Dermis microvascular lymphatic vessel endothelial cell (primary cell): ENCODE measurements at regions not wholly inside any gene's neighbourhood (a gene's known extent, or its start where the extent isn't known, plus 50 kb on each side); places are given as distances from the start of the nearest gene placed in this dataset.
"Not testable (repeated sequence)": the region's sequence is repeated elsewhere in the genome, so short reads cannot be mapped to it uniquely, and the experiment has no call there.

Experiments
- DNase-seq, 2 donors: peaks; one replicate each; pipeline versions ENCODE4 v3.0.0 to v3.0.0-alpha.2; 2010; ENCODE audit warnings: low read depth in 2 of 2

DNA sequence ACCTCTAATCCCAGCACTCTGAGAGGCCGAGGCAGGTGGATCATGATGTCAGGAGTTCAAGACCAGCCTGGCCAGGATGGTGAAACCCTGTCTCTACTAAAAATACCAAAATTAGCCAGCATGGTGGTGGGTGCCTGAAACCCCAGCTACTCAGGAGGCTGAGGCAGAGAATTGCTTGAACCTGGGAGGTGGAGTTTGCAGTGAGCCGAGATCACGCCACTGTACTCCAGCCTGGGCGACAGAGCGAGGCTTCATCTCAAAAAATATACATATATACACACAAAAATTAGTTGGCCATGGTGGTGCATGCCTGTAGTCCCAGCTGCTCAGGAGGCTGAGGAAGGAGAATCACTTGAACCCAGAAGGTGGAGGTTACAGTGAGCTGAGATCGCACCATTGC, 273.6 kb downstream of the GOLGA6L6 start:
- not testable (repeated sequence) for DNase-seq

- not testable (repeated sequence) for DNase-seq
These were observed 274.4 kb downstream of the GOLGA6L6 start for GRCh38 chr15:20267051-20267730.

DNA sequence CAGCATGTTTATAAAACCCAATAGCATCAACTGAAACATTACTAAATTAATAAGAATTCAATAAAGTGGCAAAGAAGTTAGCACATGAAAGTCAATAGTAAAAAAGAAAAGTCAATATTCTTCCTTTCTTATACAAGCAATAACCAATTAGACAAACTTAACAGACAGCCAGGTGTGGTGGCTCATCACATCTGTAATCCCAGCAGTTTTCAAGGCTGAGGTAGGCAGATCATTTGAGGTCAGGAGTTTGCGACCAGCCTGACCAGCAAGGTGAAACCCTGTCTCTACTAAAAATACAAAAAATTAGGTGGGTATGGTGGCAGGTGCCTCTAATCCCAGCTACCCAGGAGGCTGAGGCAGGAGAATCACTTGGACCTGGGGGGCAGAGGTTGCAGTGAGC, 275.9 kb downstream of the GOLGA6L6 start:
- DNase-seq: not testable (repeated sequence)

- not testable (repeated sequence) for DNase-seq
These were observed 280.0 kb downstream of the GOLGA6L6 start for GRCh38 chr15:20261321-20262280.

DNA sequence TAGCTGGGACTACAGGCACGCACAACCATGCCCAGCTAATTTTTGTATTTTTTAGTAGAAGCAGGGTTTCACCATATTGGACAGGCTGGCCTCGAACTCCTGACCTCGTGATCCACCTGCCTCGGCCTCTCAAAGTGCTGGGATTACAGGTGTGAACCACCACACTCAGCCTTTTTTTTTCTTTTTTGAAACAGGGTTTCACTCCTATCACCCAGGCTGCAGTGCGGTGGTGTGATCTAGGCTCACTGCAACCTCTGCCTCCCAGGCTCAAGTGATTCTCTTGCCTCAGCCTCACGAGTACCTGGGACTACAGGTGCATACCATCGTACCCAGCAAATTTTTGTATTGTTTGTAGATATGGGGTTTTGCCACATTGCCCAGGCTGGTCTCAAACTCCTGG, 280.9 kb downstream of the GOLGA6L6 start:
- DNase-seq: not testable (repeated sequence)

GRCh38 chr15:20259559-20260190, 281.9 kb downstream of the GOLGA6L6 start:
- DNase-seq: not testable (repeated sequence)

GRCh38 chr15:20256394-20256793, 285.2 kb downstream of the GOLGA6L6 start:
- DNase-seq: not testable (repeated sequence)

DNA sequence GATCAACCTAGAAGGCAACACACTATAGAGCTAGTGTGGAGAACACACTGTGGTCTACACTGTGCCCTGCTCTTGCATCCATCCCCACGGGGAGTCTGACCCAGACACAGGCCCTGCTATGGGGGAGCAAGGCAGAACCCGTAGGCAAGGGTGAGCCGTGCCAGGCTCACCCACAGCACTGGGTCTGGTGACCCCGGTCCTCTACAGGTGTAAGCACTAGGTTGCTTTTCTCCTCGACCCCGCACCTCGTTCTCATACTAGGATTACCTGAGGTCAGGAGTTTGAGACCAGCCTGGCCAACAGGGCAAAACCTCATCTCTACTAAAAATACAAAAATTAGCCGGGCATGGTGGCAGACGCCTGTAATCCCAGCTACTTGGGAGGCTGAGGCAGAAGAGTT, 286.0 kb downstream of the GOLGA6L6 start:
- not testable (repeated sequence) for DNase-seq

DNA sequence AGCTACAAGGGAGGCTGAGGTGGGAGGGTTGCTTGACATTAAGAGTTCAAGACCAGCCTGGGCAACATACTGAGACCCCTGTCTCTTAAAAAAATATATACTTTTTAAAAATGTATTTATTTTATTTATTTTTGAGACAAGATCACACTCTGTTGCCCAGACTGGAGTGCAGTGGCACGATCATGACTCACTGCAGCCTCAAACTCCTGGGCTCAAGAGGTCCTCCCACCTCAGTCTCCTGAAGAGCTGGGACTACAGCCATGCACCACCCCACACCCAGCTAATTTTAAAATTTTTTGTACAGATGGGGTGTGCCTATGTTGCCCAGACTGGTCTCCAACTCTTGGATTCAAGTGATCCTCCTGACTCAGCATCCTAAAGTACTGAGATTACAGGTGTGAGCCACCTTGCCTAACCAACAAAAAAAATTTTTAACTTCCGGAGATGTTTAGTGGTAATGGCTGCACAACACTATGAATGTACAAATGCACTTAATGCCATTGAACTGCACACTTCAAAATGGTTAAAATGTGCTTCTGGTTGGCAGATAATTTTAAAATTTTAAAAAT, 288.5 kb downstream of the GOLGA6L6 start:
- not testable (repeated sequence) for DNase-seq

- DNase-seq: not testable (repeated sequence)
These were observed 289.6 kb downstream of the GOLGA6L6 start for GRCh38 chr15:20252040-20252439.

- not testable (repeated sequence) for DNase-seq
These were observed 290.2 kb downstream of the GOLGA6L6 start for GRCh38 chr15:20251214-20252005.

DNA sequence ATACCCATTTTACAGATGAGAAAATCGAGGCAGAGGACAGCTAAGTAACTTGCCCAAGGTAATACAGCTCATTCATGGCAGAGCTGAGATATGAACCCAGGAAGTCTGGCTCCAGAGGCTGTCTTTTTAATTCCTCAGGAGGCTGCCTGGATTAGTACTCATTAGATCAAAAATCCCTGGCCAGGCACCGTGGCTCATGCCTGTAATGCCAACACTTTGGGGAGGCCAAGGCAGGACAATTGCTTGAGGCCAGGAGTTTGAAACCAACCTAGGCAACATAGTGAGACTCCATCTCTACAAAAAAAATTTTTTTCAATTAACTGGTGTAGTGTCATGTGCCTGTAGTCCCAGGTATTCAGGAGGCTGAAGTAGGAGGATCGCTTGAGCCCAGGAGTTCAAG, 291.4 kb downstream of the GOLGA6L6 start:
- DNase-seq: not testable (repeated sequence)

GRCh38 chr15:20249677-20249970, 292.0 kb downstream of the GOLGA6L6 start:
- DNase-seq: not testable (repeated sequence)

- not testable (repeated sequence) for DNase-seq
These were observed 293.2 kb downstream of the GOLGA6L6 start for GRCh38 chr15:20248434-20248833.

- DNase-seq: not testable (repeated sequence)
These were observed 294.5 kb downstream of the GOLGA6L6 start for GRCh38 chr15:20247137-20247536.

GRCh38 chr15:20246624-20247023, 295.0 kb downstream of the GOLGA6L6 start:
- DNase-seq: not testable (repeated sequence)

- DNase-seq: not testable (repeated sequence)
These were observed 295.7 kb downstream of the GOLGA6L6 start for GRCh38 chr15:20245856-20246255.

DNA sequence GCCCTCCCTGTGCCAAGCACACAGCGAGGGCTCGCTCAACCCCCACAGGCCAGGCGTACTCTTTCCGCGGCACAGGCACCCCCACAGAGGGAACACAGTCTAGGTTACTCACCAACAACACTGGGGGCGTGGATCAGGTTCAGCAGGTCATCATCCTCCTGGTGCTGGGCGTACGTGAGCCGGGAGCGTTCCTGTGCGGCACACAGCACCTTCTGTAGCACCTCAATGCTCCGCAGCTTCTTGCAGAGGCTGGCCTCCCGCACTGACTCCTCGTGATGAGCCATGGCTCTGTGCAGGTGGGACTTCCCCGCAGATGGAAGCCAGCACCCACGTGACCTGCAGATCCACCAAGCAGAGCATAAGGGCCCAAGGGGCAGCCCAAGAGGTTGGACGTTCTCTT, 296.8 kb downstream of the GOLGA6L6 start:
- not testable (repeated sequence) for DNase-seq

- DNase-seq: not testable (repeated sequence)
These were observed 297.9 kb downstream of the GOLGA6L6 start for GRCh38 chr15:20243486-20244240.

- not testable (repeated sequence) for DNase-seq
These were observed 301.2 kb downstream of the GOLGA6L6 start for GRCh38 chr15:20240366-20240917.
